Activated naive CD8-positive, alpha-beta T cell treated with anti-CD3 and anti-CD28 coated beads for 36 hours (primary cell): ENCODE measurements at regions not wholly inside any gene's neighbourhood (a gene's known extent, or its start where the extent isn't known, plus 50 kb on each side); places are given as distances from the start of the nearest gene placed in this dataset.

Experiments used
- DNase-seq: peaks from one replicate; pipeline ENCODE4 v3.0.0; 2021
- H3K27ac Mint-ChIP-seq: one replicate; pipeline ENCODE4 v1.8.0; 2022; ENCODE audit warnings: mild to moderate bottlenecking, moderate library complexity, mixed read lengths
- H3K27me3 Mint-ChIP-seq: one replicate; pipeline ENCODE4 v1.8.0; 2022; ENCODE audit warnings: mild to moderate bottlenecking, mixed read lengths
- H3K36me3 Mint-ChIP-seq: one replicate; pipeline ENCODE4 v1.8.0; 2021; ENCODE audit warnings: mild to moderate bottlenecking, mixed read lengths
- H3K4me1 Mint-ChIP-seq: one replicate; pipeline ENCODE4 v1.8.0; 2021; ENCODE audit warnings: mixed read lengths
- H3K4me3 Mint-ChIP-seq: one replicate; pipeline ENCODE4 v1.8.0; 2022; ENCODE audit warnings: mild to moderate bottlenecking, moderate library complexity, mixed read lengths
- H3K9me3 Mint-ChIP-seq: one replicate; pipeline ENCODE4 v1.8.0; 2022; ENCODE audit warnings: mixed read lengths

- Mint-ChIP-seq H3K4me3 (no peak overlapping the region), H3K4me1 (peaks cover 2% of the 10 kb centered on the region), H3K27me3 (peaks cover 11% of the 10 kb centered on the region), H3K27ac (no peak overlapping the region), H3K9me3 (no peaks in the 10 kb centered on the region), H3K36me3 (no peaks in the 10 kb centered on the region)
- DNase-seq = no peak
Measured at GRCh38 chr11:122170815-122171475, 54.9 kb upstream of the BLID start.

GRCh38 chr11:122168218-122168617 lies 52.2 kb upstream of the BLID start:
- DNase-seq = no peak
- Mint-ChIP-seq H3K4me1 (peaks cover 2% of the 10 kb centered on the region), H3K36me3 (no peaks in the 10 kb centered on the region), H3K4me3 (no peak overlapping the region), H3K9me3 (no peaks in the 10 kb centered on the region), H3K27me3 (peaks cover 20% of the 10 kb centered on the region), H3K27ac (no peak overlapping the region)

GRCh38 chr11:122167100-122167499 lies 51.1 kb upstream of the BLID start:
- Mint-ChIP-seq H3K27me3 (peaks cover 20% of the 10 kb centered on the region), H3K9me3 (no peaks in the 10 kb centered on the region)

GRCh38 chr11:122165607-122166371 lies 49.8 kb upstream of the BLID start:
- H3K4me3 Mint-ChIP-seq = no peak overlapping the region
- peaks cover 1% of the 10 kb centered on the region for H3K4me1 Mint-ChIP-seq

More at GRCh38 chr11:122167100-122167499, 51.1 kb upstream of the BLID start:
- Mint-ChIP-seq H3K27ac (no peak overlapping the region), H3K4me3 (no peak overlapping the region), H3K4me1 (peaks cover 2% of the 10 kb centered on the region), H3K36me3 (no peaks in the 10 kb centered on the region)
- DNase-seq = no peak

More at GRCh38 chr11:122165607-122166371, 49.8 kb upstream of the BLID start:
- H3K36me3 Mint-ChIP-seq = no peaks in the 10 kb centered on the region
- no peak overlapping the region for H3K27ac Mint-ChIP-seq
- H3K9me3 Mint-ChIP-seq = no peaks in the 10 kb centered on the region
- no peak for DNase-seq
- H3K27me3 Mint-ChIP-seq = peaks cover 20% of the 10 kb centered on the region
